PC-3 (cell line): ENCODE measurements at regions not wholly inside any gene's neighbourhood (a gene's known extent, or its start where the extent isn't known, plus 50 kb on each side); places are given as distances from the start of the nearest gene placed in this dataset.

Experiments used
- EZH2 ChIP-seq: fragments of 300-600 bp; sonication (generic); IDR thresholded peaks from one replicate; pipeline ENCODE4 v1.6.1; 2017; ENCODE audit warnings: antibody characterized with exemption, mild to moderate bottlenecking, low read length; ENCODE audit not compliant: unreplicated experiment
- EZH2phosphoT487 ChIP-seq: fragments of 300-600 bp; sonication (generic); IDR thresholded peaks from 2 replicates; pipeline ENCODE4 v1.6.1; 2018; ENCODE audit warnings: mild to moderate bottlenecking, antibody characterized with exemption, low read length, borderline replicate concordance
- TF ChIP-seq, protein P1 (sequence below): fragments of 300-600 bp; sonication (generic); conservative IDR thresholded peaks from 2 replicates; pipeline ENCODE4 v1.5.1; 2017; ENCODE audit warnings: antibody characterized with exemption, low read depth, mild to moderate bottlenecking, low read length

DNA sequence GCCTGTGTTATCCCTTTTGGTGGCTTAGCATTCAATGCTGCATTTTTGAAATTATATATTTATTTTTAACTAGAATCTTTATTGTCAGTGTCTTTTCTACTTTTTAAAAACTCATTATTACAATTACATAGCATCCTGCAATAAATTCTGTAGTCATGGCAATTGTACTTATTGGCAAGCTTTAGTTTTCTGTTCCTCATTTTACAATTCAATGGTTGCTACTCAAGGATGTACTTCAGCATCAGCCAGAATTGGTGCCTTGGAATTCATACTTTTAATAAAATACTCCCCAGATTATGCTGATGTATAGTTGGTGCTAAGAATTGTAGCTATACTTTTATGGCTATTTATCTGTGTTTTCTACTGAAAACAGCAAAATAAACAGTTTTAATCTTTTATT lies 1756.8 kb upstream of the SEL1L start:
- TF ChIP-seq, protein P1, sequence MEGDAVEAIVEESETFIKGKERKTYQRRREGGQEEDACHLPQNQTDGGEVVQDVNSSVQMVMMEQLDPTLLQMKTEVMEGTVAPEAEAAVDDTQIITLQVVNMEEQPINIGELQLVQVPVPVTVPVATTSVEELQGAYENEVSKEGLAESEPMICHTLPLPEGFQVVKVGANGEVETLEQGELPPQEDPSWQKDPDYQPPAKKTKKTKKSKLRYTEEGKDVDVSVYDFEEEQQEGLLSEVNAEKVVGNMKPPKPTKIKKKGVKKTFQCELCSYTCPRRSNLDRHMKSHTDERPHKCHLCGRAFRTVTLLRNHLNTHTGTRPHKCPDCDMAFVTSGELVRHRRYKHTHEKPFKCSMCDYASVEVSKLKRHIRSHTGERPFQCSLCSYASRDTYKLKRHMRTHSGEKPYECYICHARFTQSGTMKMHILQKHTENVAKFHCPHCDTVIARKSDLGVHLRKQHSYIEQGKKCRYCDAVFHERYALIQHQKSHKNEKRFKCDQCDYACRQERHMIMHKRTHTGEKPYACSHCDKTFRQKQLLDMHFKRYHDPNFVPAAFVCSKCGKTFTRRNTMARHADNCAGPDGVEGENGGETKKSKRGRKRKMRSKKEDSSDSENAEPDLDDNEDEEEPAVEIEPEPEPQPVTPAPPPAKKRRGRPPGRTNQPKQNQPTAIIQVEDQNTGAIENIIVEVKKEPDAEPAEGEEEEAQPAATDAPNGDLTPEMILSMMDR: no peak
- TF ChIP-seq EZH2 (no peak), EZH2phosphoT487 (no peak)
